Activated naive CD8-positive, alpha-beta T cell treated with anti-CD3 and anti-CD28 coated beads, Interleukin-2, amount 50 U/mL, for 16 hours (primary cell): ENCODE measurements at regions not wholly inside any gene's neighbourhood (a gene's known extent, or its start where the extent isn't known, plus 50 kb on each side); places are given as distances from the start of the nearest gene placed in this dataset.

Experiments
- DNase-seq: peaks from one replicate; pipeline ENCODE4 v3.0.0-alpha.2; 2020; ENCODE audit warnings: low read depth, low spot score

- DNase-seq: no peak
Measured at GRCh38 chr1:221429264-221429663, 312.6 kb downstream of the DUSP10 start.

GRCh38 chr1:221430152-221430960 is 311.5 kb downstream of the DUSP10 start:
- DNase-seq: no peak

DNA sequence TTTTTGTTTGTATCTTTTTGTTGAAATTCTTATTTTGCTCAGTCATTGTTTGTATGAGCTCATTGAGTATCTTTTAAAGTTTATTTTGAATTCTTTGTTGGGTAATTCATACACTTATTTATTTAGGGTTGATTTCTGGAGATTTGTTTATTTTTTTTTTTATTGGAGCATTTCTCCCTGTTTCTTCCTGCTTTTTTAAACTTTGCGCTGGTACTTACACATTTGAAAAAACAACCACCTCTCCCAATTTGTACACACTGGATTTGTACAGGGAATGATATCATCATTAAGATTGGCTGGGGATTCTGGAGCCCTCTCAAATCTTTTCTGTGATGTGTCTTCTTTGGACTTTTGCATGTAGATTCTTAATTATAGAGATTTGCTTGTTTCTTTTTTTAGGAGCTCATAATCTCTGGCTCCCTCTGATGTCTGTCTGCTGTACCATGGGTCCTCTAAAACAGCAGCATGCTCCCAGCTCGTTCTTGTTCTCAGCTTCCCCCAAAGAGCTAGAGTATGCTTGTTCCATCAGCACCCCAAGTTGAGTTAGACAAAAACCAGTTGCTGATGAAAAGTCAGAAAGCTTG is 310.7 kb downstream of the DUSP10 start:
- no peak for DNase-seq

- no peak for DNase-seq
Measured at GRCh38 chr1:221431961-221432360, 309.9 kb downstream of the DUSP10 start.

- no peak for DNase-seq
Measured at GRCh38 chr1:221435504-221435904, 306.4 kb downstream of the DUSP10 start.

GRCh38 chr1:221437171-221437570 is 304.7 kb downstream of the DUSP10 start:
- no peak for DNase-seq

- DNase-seq: no peak
Measured at GRCh38 chr1:221437926-221438325, 304.0 kb downstream of the DUSP10 start.

DNA sequence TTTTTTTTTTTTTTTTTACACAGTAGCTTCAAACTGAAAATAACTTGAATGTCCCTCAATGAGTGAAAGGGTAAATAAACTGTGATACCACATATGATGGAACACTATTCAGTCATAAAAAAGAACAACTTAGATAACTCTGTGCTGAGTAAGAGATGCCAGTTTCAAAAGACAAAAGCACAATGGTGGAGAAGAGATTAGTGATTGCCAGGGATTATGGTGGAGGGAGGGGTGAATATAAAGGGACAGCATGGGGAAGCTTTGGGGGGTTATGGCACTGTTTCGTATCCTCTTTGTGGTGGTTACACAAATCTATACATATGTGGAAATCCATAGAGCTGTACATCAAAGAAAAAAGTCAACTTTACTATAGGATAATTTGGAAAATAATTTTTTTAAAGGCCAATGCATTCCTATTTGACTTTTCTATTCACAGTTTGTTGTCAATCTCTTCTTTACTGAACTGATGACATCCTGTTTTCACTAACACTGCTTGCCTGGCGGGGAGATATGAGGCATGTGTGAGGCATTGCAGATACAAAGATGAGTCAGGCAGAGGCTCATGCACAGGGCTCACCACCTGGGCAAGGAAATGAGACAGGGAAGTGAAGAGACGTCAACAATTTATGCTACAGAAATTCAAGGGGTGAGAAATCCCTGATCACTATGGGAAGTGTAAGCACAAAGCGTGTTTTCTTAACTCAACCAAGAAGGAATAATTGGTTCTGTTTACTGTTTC is 302.7 kb downstream of the DUSP10 start:
- DNase-seq: peak; percentile 5

GRCh38 chr1:221439747-221440501 is 302.0 kb downstream of the DUSP10 start:
- DNase-seq: peak; percentile 3

- no peak for DNase-seq
Measured at GRCh38 chr1:221440658-221441057, 301.2 kb downstream of the DUSP10 start.

GRCh38 chr1:221442056-221442455 is 299.8 kb downstream of the DUSP10 start:
- no peak for DNase-seq

GRCh38 chr1:221444346-221444745 is 297.5 kb downstream of the DUSP10 start:
- DNase-seq: no peak

GRCh38 chr1:221448585-221449175 is 293.2 kb downstream of the DUSP10 start:
- DNase-seq: no peak

DNA sequence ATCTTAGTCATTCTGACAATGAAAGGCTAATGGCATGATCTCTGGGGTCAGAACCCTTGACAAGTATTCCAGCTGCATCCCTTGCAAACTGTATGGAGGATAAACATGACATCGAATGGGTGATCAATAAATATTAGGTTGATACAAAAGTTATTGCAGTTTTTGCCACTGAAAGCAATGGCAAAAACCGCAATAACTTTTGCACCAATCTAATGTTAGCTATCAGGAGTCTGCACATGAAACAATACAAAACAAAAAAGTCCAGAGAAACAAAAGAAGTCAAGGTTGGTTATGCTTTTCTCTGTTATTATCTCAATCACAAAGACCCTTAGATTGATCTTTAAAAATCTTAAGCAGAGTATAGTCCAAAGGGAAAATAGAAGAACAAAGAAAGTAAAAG is 292.7 kb downstream of the DUSP10 start:
- no peak for DNase-seq

DNA sequence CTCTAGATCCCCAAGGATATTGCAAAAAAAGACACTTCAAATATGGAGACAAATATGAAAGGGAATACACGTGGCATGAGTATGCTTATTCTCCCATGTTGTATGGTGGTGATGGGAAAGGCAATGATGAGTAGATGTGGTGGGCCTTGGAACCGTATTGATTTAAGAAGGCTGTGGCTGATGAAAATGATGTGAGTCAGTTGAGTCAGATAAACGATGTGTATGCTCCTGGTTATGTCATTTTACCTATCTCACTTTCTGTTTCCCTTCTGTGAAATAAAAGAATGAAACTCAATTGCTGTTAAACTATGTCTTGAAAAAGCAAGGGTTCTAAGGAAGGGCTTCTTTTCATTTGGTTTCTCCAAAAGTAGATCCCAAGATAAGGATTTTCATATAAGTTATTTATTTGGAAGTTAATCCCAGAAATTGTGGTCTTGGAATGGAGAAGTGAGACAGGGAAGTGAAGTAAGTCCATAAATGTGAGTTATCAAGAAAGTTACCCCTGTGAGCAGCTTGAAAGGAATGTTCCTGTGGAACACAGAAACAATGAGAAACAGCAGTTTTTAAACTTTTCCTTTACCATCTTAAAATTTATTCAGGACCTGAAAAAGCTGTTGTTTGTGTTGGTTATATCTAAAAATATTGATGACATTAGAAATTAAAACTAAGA is 292.0 kb downstream of the DUSP10 start:
- no peak for DNase-seq

GRCh38 chr1:221451741-221452140 is 290.1 kb downstream of the DUSP10 start:
- no peak for DNase-seq

GRCh38 chr1:221454096-221454495 is 287.8 kb downstream of the DUSP10 start:
- DNase-seq: no peak

GRCh38 chr1:221456918-221457317 is 285.0 kb downstream of the DUSP10 start:
- no peak for DNase-seq

GRCh38 chr1:221457685-221458446 is 284.0 kb downstream of the DUSP10 start:
- no peak for DNase-seq

GRCh38 chr1:221458447-221459156 is 283.3 kb downstream of the DUSP10 start:
- DNase-seq: no peak
